ENCODE measurements at regions not wholly inside any gene's neighbourhood (a gene's known extent, or its start where the extent isn't known, plus 50 kb on each side); places are given as distances from the start of the nearest gene placed in this dataset.

DNA sequence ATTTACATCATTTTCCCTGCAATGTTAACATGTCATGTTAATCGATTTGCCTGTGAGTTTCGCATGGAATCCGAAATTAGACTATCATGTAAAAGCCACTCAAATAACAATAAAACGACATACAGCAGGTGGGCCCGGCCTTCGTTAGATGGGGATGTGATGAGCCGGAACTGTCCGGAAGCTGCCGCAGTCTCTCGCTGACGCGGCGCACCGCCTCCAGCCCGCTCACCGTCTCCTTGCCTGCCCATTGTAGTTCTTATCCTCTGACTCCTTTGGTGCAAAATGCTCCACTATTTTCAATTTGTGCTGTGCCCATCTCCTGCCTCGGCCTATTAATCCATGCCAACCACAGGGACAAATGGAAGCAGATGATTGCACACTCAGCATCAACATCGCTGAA is 877.5 kb upstream of the TENM3 start:
- ATAC-seq (ENCODE audit: low read depth): no peak

More for the DNA sequence above, 877.5 kb upstream of the TENM3 start:
- H3K27me3 ChIP-seq (ENCODE audit: control insufficient read depth, insufficient read depth, low read length): no peaks in the 10 kb centered on the region
- no peak overlapping the region for H3K23ac ChIP-seq (ENCODE audit: low read depth, low read length)
- no peak overlapping the region for H4K91ac ChIP-seq (ENCODE audit: insufficient read depth, low read depth, low read length)
- no peak overlapping the region for H4K8ac ChIP-seq (ENCODE audit: low read depth in 2 of 2, low read length in 2 of 2)
- H2BK15ac ChIP-seq (ENCODE audit: low read depth, low read length): no peak overlapping the region
- in situ Hi-C loops (cut with MboI; ENCODE audit: low sequenced_read_pairs): no loop called here
- no peak for TF ChIP-seq RCOR1 (IDR thresholded peaks at IDR 0.05; ENCODE audit: insufficient replicate concordance, low read length)
- no peak for TF ChIP-seq NFE2L2 (IDR thresholded peaks at IDR 0.05; ENCODE audit: low read depth, low read length)
- no peak for TF ChIP-seq USF2 (IDR thresholded peaks at IDR 0.05; ENCODE audit: low read depth, low read length)
- no peak for TF ChIP-seq POLR2A (IDR thresholded peaks at IDR 0.05; ENCODE audit: low read depth, low read length)
- no peak for TF ChIP-seq SMC3 (IDR thresholded peaks at IDR 0.05; ENCODE audit: low read depth, low read length)
- TF ChIP-seq, protein P1, sequence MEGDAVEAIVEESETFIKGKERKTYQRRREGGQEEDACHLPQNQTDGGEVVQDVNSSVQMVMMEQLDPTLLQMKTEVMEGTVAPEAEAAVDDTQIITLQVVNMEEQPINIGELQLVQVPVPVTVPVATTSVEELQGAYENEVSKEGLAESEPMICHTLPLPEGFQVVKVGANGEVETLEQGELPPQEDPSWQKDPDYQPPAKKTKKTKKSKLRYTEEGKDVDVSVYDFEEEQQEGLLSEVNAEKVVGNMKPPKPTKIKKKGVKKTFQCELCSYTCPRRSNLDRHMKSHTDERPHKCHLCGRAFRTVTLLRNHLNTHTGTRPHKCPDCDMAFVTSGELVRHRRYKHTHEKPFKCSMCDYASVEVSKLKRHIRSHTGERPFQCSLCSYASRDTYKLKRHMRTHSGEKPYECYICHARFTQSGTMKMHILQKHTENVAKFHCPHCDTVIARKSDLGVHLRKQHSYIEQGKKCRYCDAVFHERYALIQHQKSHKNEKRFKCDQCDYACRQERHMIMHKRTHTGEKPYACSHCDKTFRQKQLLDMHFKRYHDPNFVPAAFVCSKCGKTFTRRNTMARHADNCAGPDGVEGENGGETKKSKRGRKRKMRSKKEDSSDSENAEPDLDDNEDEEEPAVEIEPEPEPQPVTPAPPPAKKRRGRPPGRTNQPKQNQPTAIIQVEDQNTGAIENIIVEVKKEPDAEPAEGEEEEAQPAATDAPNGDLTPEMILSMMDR (conservative IDR thresholded peaks at IDR 0.05; ENCODE audit: low read depth, low read length): no peak
- TF ChIP-seq CHD1 (IDR thresholded peaks at IDR 0.05; ENCODE audit: low read depth, low read length): no peak
- no peak for TF ChIP-seq MAZ (IDR thresholded peaks at IDR 0.05; ENCODE audit: borderline replicate concordance, low read depth, low read length)
- TF ChIP-seq BHLHE40 (IDR thresholded peaks at IDR 0.05; ENCODE audit: low read depth, low read length): no peak
- TF ChIP-seq MXI1 (IDR thresholded peaks at IDR 0.05; ENCODE audit: borderline replicate concordance, low read depth, low read length): no peak
- TF ChIP-seq RFX5 (IDR thresholded peaks at IDR 0.05; ENCODE audit: low read depth, low read length): no peak
- no peak for TF ChIP-seq CEBPB (IDR thresholded peaks at IDR 0.05; ENCODE audit: low read depth, low read length)
- TF ChIP-seq FOS (IDR thresholded peaks at IDR 0.05; ENCODE audit: low read depth, low read length): no peak
- TF ChIP-seq RAD21 (IDR thresholded peaks at IDR 0.05; ENCODE audit: low read length): no peak
- TF ChIP-seq MAFK (IDR thresholded peaks at IDR 0.05; ENCODE audit: low read depth, low read length): no peak
- no peak for TF ChIP-seq ELK1 (IDR thresholded peaks at IDR 0.05; ENCODE audit: borderline replicate concordance, low read depth, low read length)
- no peaks in the 10 kb centered on the region for H3K79me1 ChIP-seq (ENCODE audit: low read depth in 1 of 2, low read length in 2 of 2)
- H3K9ac ChIP-seq (ENCODE audit: low read depth, low read length): no peak overlapping the region
- POLR2A ChIA-PET (ENCODE audit: unreplicated experiment): no interaction called here
- H3K9me3 ChIP-seq (ENCODE audit: control insufficient read depth, insufficient read depth, low read length): no peaks in the 10 kb centered on the region
- no peak overlapping the region for H4K5ac ChIP-seq (ENCODE audit: low read depth, low read length)
- BruUV-seq (replicated peaks): no TSS peak
- CTCF ChIA-PET: interaction anchor here (0.5 kb wide), 1 partner anchor 10 kb away, joined by 4 read pairs; no protein-coding TSS in a partner anchor
- H2AK9ac ChIP-seq (replicated peaks; ENCODE audit: low read depth, low read length, poor library complexity): no peak overlapping the region
- H3K9me1 ChIP-seq (ENCODE audit: insufficient read depth, low read length): no peaks in the 10 kb centered on the region
- no peak overlapping the region for H3K4me2 ChIP-seq (ENCODE audit: low read depth, low read length)
- dilution Hi-C loops (cut with HindIII; ENCODE audit: low sequenced_read_pairs, unreplicated experiment): no loop called here
- H3K4me1 ChIP-seq (ENCODE audit: control insufficient read depth, insufficient read depth, low read length): no peaks in the 10 kb centered on the region
- no peak overlapping the region for H2BK20ac ChIP-seq (ENCODE audit: low read depth, low read length)
- H3K36me3 ChIP-seq (ENCODE audit: control insufficient read depth, insufficient read depth, low read length): no peaks in the 10 kb centered on the region
- H3K27ac ChIP-seq (ENCODE audit: insufficient read depth, low read length): no peak overlapping the region
- 80% methylated on average over 2 of the region's 18 CpGs; no CpG with 5 or more reads in 1 of the 2 experiments for WGBS, 2 experiments (ENCODE audit: extremely low coverage in 2 of 2, insufficient read length in 1 of 2)
- no peak overlapping the region for H3K18ac ChIP-seq (ENCODE audit: low read depth, low read length)
- no peak for DNase-seq
- H3K4ac ChIP-seq (ENCODE audit: low read depth, low read length): no peak overlapping the region
- no peak overlapping the region for H2BK120ac ChIP-seq (ENCODE audit: low read depth, low read length)
- H4K20me1 ChIP-seq (ENCODE audit: insufficient read depth, low read length): no peaks in the 10 kb centered on the region
- H2AFZ ChIP-seq (replicated peaks; ENCODE audit: low read length, poor library complexity): no peak overlapping the region
- H2AK5ac ChIP-seq (ENCODE audit: low read depth, low read length): no peak overlapping the region
- H3K4me3 ChIP-seq (ENCODE audit: insufficient read depth, low read depth, low read length): no peak overlapping the region
- H3K56ac ChIP-seq (ENCODE audit: extremely low read depth, insufficient read depth, low read length): no peak overlapping the region
- H2BK5ac ChIP-seq (ENCODE audit: low read depth, low read length, poor library complexity, severe bottlenecking): no peak overlapping the region
- H3K14ac ChIP-seq (replicated peaks; ENCODE audit: low read depth, low read length): no peak overlapping the region
- intact Hi-C loops (cut with micrococcal nuclease): no loop called here

Measured in IMR-90 (cell line).